Skeletal muscle satellite cell (primary cell): ENCODE measurements at regions not wholly inside any gene's neighbourhood (a gene's known extent, or its start where the extent isn't known, plus 50 kb on each side); places are given as distances from the start of the nearest gene placed in this dataset.

Experiments used
- H3K27me3 ChIP-seq: 2 replicates; pipeline ENCODE4 v1.7.0; 2013; ENCODE audit warnings: low read length; ENCODE audit not compliant: control insufficient read depth, insufficient read depth
- H3K36me3 ChIP-seq: 2 replicates; pipeline ENCODE4 v1.7.0; 2013; ENCODE audit warnings: mild to moderate bottlenecking, control low read depth, low read length; ENCODE audit not compliant: insufficient read depth
- H3K4me1 ChIP-seq: 2 replicates; pipeline ENCODE4 v1.7.0; 2013; ENCODE audit warnings: low read length; ENCODE audit not compliant: control insufficient read depth, insufficient read depth
- H3K4me2 ChIP-seq: 2 replicates; pipeline ENCODE4 v1.7.0; 2013; ENCODE audit warnings: mild to moderate bottlenecking, low read length
- H3K4me3 ChIP-seq: 2 replicates; pipeline ENCODE4 v1.7.0; 2013; ENCODE audit warnings: low read length
- H3K9ac ChIP-seq: 2 replicates; pipeline ENCODE4 v1.7.0; 2013; ENCODE audit warnings: mild to moderate bottlenecking, low read depth, low read length, moderate library complexity
- H3K9me3 ChIP-seq: replicated peaks from 2 replicates; pipeline ENCODE4 v1.7.0; 2013; ENCODE audit warnings: mild to moderate bottlenecking, control low read depth, low read length

GRCh38 chr11:45553383-45553936, 112.0 kb downstream of the CHST1 start:
- Histone ChIP-seq H3K36me3 (no peaks in the 10 kb centered on the region), H3K27me3 (peaks cover 21% of the 10 kb centered on the region), H3K4me3 (no peak overlapping the region), H3K9ac (no peak overlapping the region), H3K9me3 (no peaks in the 10 kb centered on the region), H3K4me1 (peaks cover 4% of the 10 kb centered on the region), H3K4me2 (no peak overlapping the region)

GRCh38 chr11:45551191-45551713, 114.2 kb downstream of the CHST1 start:
- H3K27me3 ChIP-seq, result peaks cover 25% of the 10 kb centered on the region
- H3K4me1 ChIP-seq, result no peaks in the 10 kb centered on the region
- H3K4me2 ChIP-seq, result no peak overlapping the region
- H3K9me3 ChIP-seq, result no peaks in the 10 kb centered on the region
- H3K36me3 ChIP-seq, result no peaks in the 10 kb centered on the region
- no peak overlapping the region for H3K9ac ChIP-seq
- no peak overlapping the region for H3K4me3 ChIP-seq

- H3K4me3 ChIP-seq, result no peak overlapping the region
- no peaks in the 10 kb centered on the region for H3K36me3 ChIP-seq
- no peak overlapping the region for H3K9ac ChIP-seq
- peaks cover 16% of the 10 kb centered on the region for H3K27me3 ChIP-seq
- H3K9me3 ChIP-seq, result no peaks in the 10 kb centered on the region
- no peak overlapping the region for H3K4me2 ChIP-seq
- H3K4me1 ChIP-seq, result no peaks in the 10 kb centered on the region
Observed at GRCh38 chr11:45549257-45549656, 116.2 kb downstream of the CHST1 start.

GRCh38 chr11:45546366-45546765, 119.1 kb downstream of the CHST1 start:
- Histone ChIP-seq H3K4me1 (no peaks in the 10 kb centered on the region), H3K4me2 (no peak overlapping the region), H3K9me3 (no peaks in the 10 kb centered on the region), H3K4me3 (no peak overlapping the region), H3K27me3 (peaks cover 18% of the 10 kb centered on the region), H3K9ac (no peak overlapping the region), H3K36me3 (no peaks in the 10 kb centered on the region)

GRCh38 chr11:45544826-45545225, 120.6 kb downstream of the CHST1 start:
- Histone ChIP-seq H3K4me1 (no peaks in the 10 kb centered on the region), H3K9me3 (no peaks in the 10 kb centered on the region), H3K36me3 (no peaks in the 10 kb centered on the region), H3K27me3 (peaks cover 15% of the 10 kb centered on the region), H3K9ac (no peak overlapping the region), H3K4me2 (no peak overlapping the region), H3K4me3 (no peak overlapping the region)

- Histone ChIP-seq H3K4me2 (no peak overlapping the region), H3K4me3 (no peak overlapping the region), H3K27me3 (peaks cover 16% of the 10 kb centered on the region), H3K4me1 (no peaks in the 10 kb centered on the region), H3K36me3 (no peaks in the 10 kb centered on the region), H3K9me3 (no peaks in the 10 kb centered on the region), H3K9ac (no peak overlapping the region)
Observed at GRCh38 chr11:45543808-45544422, 121.5 kb downstream of the CHST1 start.

- H3K4me3 ChIP-seq, result no peak overlapping the region
- H3K36me3 ChIP-seq, result no peaks in the 10 kb centered on the region
- H3K9ac ChIP-seq, result no peak overlapping the region
- no peaks in the 10 kb centered on the region for H3K4me1 ChIP-seq
- H3K27me3 ChIP-seq, result peaks cover 21% of the 10 kb centered on the region
- no peak overlapping the region for H3K4me2 ChIP-seq
- H3K9me3 ChIP-seq, result no peaks in the 10 kb centered on the region
Observed at GRCh38 chr11:45543081-45543480, 122.3 kb downstream of the CHST1 start.

- no peak overlapping the region for H3K9ac ChIP-seq
- peaks cover 19% of the 10 kb centered on the region for H3K27me3 ChIP-seq
- H3K4me1 ChIP-seq, result no peaks in the 10 kb centered on the region
- no peak overlapping the region for H3K4me3 ChIP-seq
- no peaks in the 10 kb centered on the region for H3K9me3 ChIP-seq
- H3K36me3 ChIP-seq, result no peaks in the 10 kb centered on the region
- H3K4me2 ChIP-seq, result no peak overlapping the region
Observed at GRCh38 chr11:45541693-45542434, 123.6 kb downstream of the CHST1 start.

GRCh38 chr11:45538939-45539338, 126.5 kb downstream of the CHST1 start:
- H3K4me1 ChIP-seq, result no peaks in the 10 kb centered on the region
- H3K9ac ChIP-seq, result no peak overlapping the region
- H3K4me3 ChIP-seq, result no peak overlapping the region
- H3K27me3 ChIP-seq, result peaks cover 39% of the 10 kb centered on the region
- no peak overlapping the region for H3K4me2 ChIP-seq
- H3K36me3 ChIP-seq, result no peaks in the 10 kb centered on the region
- no peaks in the 10 kb centered on the region for H3K9me3 ChIP-seq

- no peak overlapping the region for H3K9ac ChIP-seq
- H3K4me2 ChIP-seq, result no peak overlapping the region
- H3K4me3 ChIP-seq, result no peak overlapping the region
- H3K27me3 ChIP-seq, result peaks cover 39% of the 10 kb centered on the region
- no peaks in the 10 kb centered on the region for H3K4me1 ChIP-seq
- no peaks in the 10 kb centered on the region for H3K36me3 ChIP-seq
- no peaks in the 10 kb centered on the region for H3K9me3 ChIP-seq
Observed at GRCh38 chr11:45538363-45538762, 127.1 kb downstream of the CHST1 start.

- H3K9ac ChIP-seq, result no peak overlapping the region
- no peaks in the 10 kb centered on the region for H3K9me3 ChIP-seq
- no peaks in the 10 kb centered on the region for H3K36me3 ChIP-seq
- H3K27me3 ChIP-seq, result peaks cover 34% of the 10 kb centered on the region
- no peak overlapping the region for H3K4me3 ChIP-seq
- H3K4me2 ChIP-seq, result no peak overlapping the region
- H3K4me1 ChIP-seq, result no peaks in the 10 kb centered on the region
Observed at GRCh38 chr11:45537614-45538013, 127.8 kb downstream of the CHST1 start.
